Erythroblast (primary cell): ENCODE measurements at regions not wholly inside any gene's neighbourhood (a gene's known extent, or its start where the extent isn't known, plus 50 kb on each side); places are given as distances from the start of the nearest gene placed in this dataset.

Experiments
- GATA1 ChIP-seq: IDR thresholded peaks from 2 replicates; pipeline ENCODE4 v1.6.1; 2011; ENCODE audit warnings: low read depth, mild to moderate bottlenecking, control low read depth, low read length, moderate library complexity
- POLR2A ChIP-seq: IDR thresholded peaks from 2 replicates; pipeline ENCODE4 v1.6.1; 2011; ENCODE audit warnings: mild to moderate bottlenecking, low read length

GRCh38 chr14:39861229-39861600 lies 429.0 kb upstream of the FBXO33 start:
- TF ChIP-seq POLR2A (no peak), GATA1 (no peak)
